HCT116 (cell line): ENCODE measurements at regions not wholly inside any gene's neighbourhood (a gene's known extent, or its start where the extent isn't known, plus 50 kb on each side); places are given as distances from the start of the nearest gene placed in this dataset.

Source experiments
- ATAC-seq: fragments of 200-7000 bp; cut with Tn5 transposase; 2 replicates; pipeline ENCODE4 v1.9.1; 2020; ENCODE audit warnings: mild to moderate bottlenecking, moderate library complexity
- BruUV-seq: library from RNA; stranded (reverse); fragments of 400-500 nt; replicated peaks from 2 replicates; lab custom pipeline; 2021; lab: Mats Ljungman, UMichigan
- CTCF ChIA-PET: fragments of 300-600 bp; sonication (Branson Sonifier 250); formaldehyde crosslinking; loops from one replicate; lab custom pipeline; 2021; ENCODE audit warnings: antibody characterized with exemption; lab: Charles Lee
- POLR2A ChIA-PET: fragments of 300-600, 350-600 bp; sonication (Branson Sonifier 250); formaldehyde crosslinking; loops from one replicate; lab custom pipeline; 2021; ENCODE audit warnings: antibody characterized with exemption; lab: Charles Lee
- RAD21 ChIA-PET, 2 experiments: fragments of 300-600 bp; sonication (Branson Sonifier 250); formaldehyde crosslinking; loops; one replicate each; lab custom pipeline; 2023; ENCODE audit warnings: low total read pairs in 2 of 2; ENCODE audit not compliant: uncharacterized antibody in 2 of 2, unreplicated experiment in 2 of 2, low non-redundant PET in 1 of 2; lab: Charles Lee
- DNase-seq: peaks from one replicate; pipeline ENCODE4 v3.0.0-alpha.2; 2010; ENCODE audit warnings: low read depth, low spot score
- H2AFZ ChIP-seq: fragments of 200-600 bp; shearing (Covaris generic), sonication (generic); 2 replicates; pipeline ENCODE4 v1.6.1; 2017; ENCODE audit warnings: low read depth, mixed run types, mixed read lengths, antibody characterized with exemption, low read length; ENCODE audit not compliant: poor library complexity, severe bottlenecking
- H3K27ac ChIP-seq: 2 replicates; pipeline ENCODE4 v1.5.1; 2012; ENCODE audit warnings: low read depth, low read length
- H3K27me3 ChIP-seq: fragments of 200-600 bp; sonication (generic); 2 replicates; pipeline ENCODE4 v1.6.1; 2016; ENCODE audit warnings: mixed run types, low read length, mixed read lengths; ENCODE audit not compliant: insufficient read depth
- H3K36me3 ChIP-seq, 2 experiments: fragments of 200-500 bp in 1 of 2; fragments of 200-600 bp in 1 of 2; sonication (Bioruptor generic) in 1 of 2; sonication (generic) in 1 of 2; 2 replicates each; pipeline versions ENCODE4 v1.5.1 to v1.6.1; 2014 to 2016; ENCODE audit warnings: low read length in 2 of 2, inconsistent platforms in 1 of 2, mixed read lengths in 1 of 2, mixed run types in 1 of 2; ENCODE audit not compliant: insufficient read depth in 2 of 2, control insufficient read depth in 1 of 2
- H3K4me1 ChIP-seq, 2 experiments: fragments of 200-600 bp in 1 of 2; sonication (generic) in 1 of 2; 2 replicates each; pipeline versions ENCODE4 v1.5.1 to v1.6.1; 2012 to 2017; ENCODE audit warnings: low read length in 2 of 2, inconsistent platforms in 1 of 2, mild to moderate bottlenecking in 1 of 2, mixed read lengths in 1 of 2, mixed run types in 1 of 2, moderate library complexity in 1 of 2; ENCODE audit not compliant: insufficient read depth in 2 of 2, control insufficient read depth in 1 of 2
- H3K4me2 ChIP-seq: fragments of 200-600 bp; sonication (generic); 2 replicates; pipeline ENCODE4 v1.6.1; 2017; ENCODE audit warnings: mixed run types, low read length, mixed read lengths
- H3K4me3 ChIP-seq, 2 experiments: fragments of 200-600 bp in 1 of 2; sonication (generic) in 1 of 2; replicated peaks in 1 of 2; 2 replicates each; pipeline ENCODE4 v1.5.1; 2011 to 2016; ENCODE audit warnings: low read length in 2 of 2, control low read depth in 1 of 2, low read depth in 1 of 2, mild to moderate bottlenecking in 1 of 2, mixed read lengths in 1 of 2, mixed run types in 1 of 2
- H3K79me2 ChIP-seq: fragments of 200-600 bp; sonication (generic); 2 replicates; pipeline ENCODE4 v1.6.1; 2017; ENCODE audit warnings: mild to moderate bottlenecking, mixed run types, low read length, moderate library complexity, mixed read lengths; ENCODE audit not compliant: insufficient read depth
- H3K9ac ChIP-seq: fragments of 200-600 bp; sonication (generic); 2 replicates; pipeline ENCODE4 v1.6.1; 2016; ENCODE audit warnings: low read length, mixed read lengths
- H3K9me2 ChIP-seq: fragments of 200-600 bp; sonication (generic), shearing (Covaris generic); 2 replicates; pipeline ENCODE4 v1.6.1; 2017; ENCODE audit warnings: mixed run types, mild to moderate bottlenecking, moderate library complexity; ENCODE audit not compliant: insufficient read depth
- H3K9me3 ChIP-seq, 2 experiments: fragments of 200-500 bp in 1 of 2; fragments of 200-600 bp in 1 of 2; sonication (Bioruptor generic) in 1 of 2; sonication (generic) in 1 of 2; 2 replicates each; pipeline ENCODE4 v1.6.1; 2014 to 2017; ENCODE audit warnings: low read length in 2 of 2, mixed read lengths in 2 of 2, inconsistent platforms in 1 of 2, low read depth in 1 of 2, mild to moderate bottlenecking in 1 of 2, mixed run types in 1 of 2, moderate library complexity in 1 of 2; ENCODE audit not compliant: control insufficient read depth in 1 of 2, insufficient read depth in 1 of 2
- H4K20me1 ChIP-seq: fragments of 200-600 bp; sonication (generic), shearing (Covaris generic); 2 replicates; pipeline ENCODE4 v1.6.1; 2017; ENCODE audit warnings: mixed run types, mild to moderate bottlenecking, moderate library complexity; ENCODE audit not compliant: insufficient read depth
- CBX3 ChIP-seq: IDR thresholded peaks from 2 replicates; pipeline ENCODE4 v1.6.1; 2012; ENCODE audit warnings: low read depth
- CEBPB ChIP-seq: IDR thresholded peaks from 2 replicates; pipeline ENCODE4 v1.6.1; 2012; ENCODE audit warnings: low read depth
- EGR1 ChIP-seq: IDR thresholded peaks from 2 replicates; pipeline ENCODE4 v1.6.1; 2012; ENCODE audit warnings: low read depth
- ELF1 ChIP-seq: IDR thresholded peaks from 2 replicates; pipeline ENCODE4 v1.6.1; 2012; ENCODE audit warnings: low read depth, borderline replicate concordance
- EZH2 ChIP-seq: fragments of 200-600 bp; sonication (generic); IDR thresholded peaks from 2 replicates; pipeline ENCODE4 v1.6.1; 2017; ENCODE audit warnings: antibody characterized with exemption, mixed run types
- EZH2phosphoT487 ChIP-seq: fragments of 200-600 bp; IDR thresholded peaks from 2 replicates; pipeline ENCODE4 v1.6.1; 2018; ENCODE audit warnings: antibody characterized with exemption, borderline replicate concordance
- FOSL1 ChIP-seq: IDR thresholded peaks from 2 replicates; pipeline ENCODE4 v1.6.1; 2012; ENCODE audit warnings: low read depth
- JUND ChIP-seq: IDR thresholded peaks from 2 replicates; pipeline ENCODE4 v1.6.1; 2012
- MAX ChIP-seq: IDR thresholded peaks from 2 replicates; pipeline ENCODE4 v1.6.1; 2012
- POLR2A ChIP-seq: IDR thresholded peaks from 2 replicates; pipeline ENCODE4 v1.7.0; 2011; ENCODE audit warnings: borderline replicate concordance; ENCODE audit not compliant: insufficient read depth, insufficient read length; ENCODE audit errors: extremely low read depth
- POLR2AphosphoS5 ChIP-seq: IDR thresholded peaks from 2 replicates; pipeline ENCODE4 v1.6.1; 2011; ENCODE audit warnings: mild to moderate bottlenecking, low read depth, low read length, moderate library complexity
- RAD21 ChIP-seq: IDR thresholded peaks from 2 replicates; pipeline ENCODE4 v1.6.1; 2012; ENCODE audit warnings: low read depth, mild to moderate bottlenecking
- REST ChIP-seq: IDR thresholded peaks from 2 replicates; pipeline ENCODE4 v1.6.1; 2012; ENCODE audit warnings: low read depth
- SIN3A ChIP-seq: IDR thresholded peaks from 2 replicates; pipeline ENCODE4 v1.6.1; 2012; ENCODE audit warnings: low read depth
- TCF7L2 ChIP-seq: IDR thresholded peaks from 2 replicates; pipeline ENCODE4 v1.7.0; 2011; ENCODE audit warnings: borderline replicate concordance, inconsistent platforms; ENCODE audit not compliant: insufficient read depth, insufficient read length; ENCODE audit errors: extremely low read depth
- YY1 ChIP-seq: IDR thresholded peaks from 2 replicates; pipeline ENCODE4 v1.6.1; 2011; ENCODE audit warnings: low read length, low read depth, moderate library complexity, mild to moderate bottlenecking; ENCODE audit not compliant: insufficient replicate concordance; ENCODE audit errors: extremely low read depth
- intact Hi-C: fragments of 100-400 bp; cut with micrococcal nuclease; formaldehyde crosslinking; loops from 2 replicates; pipeline ENCODE4 v1.10.0; 2022
- TF ChIP-seq, protein P1 (sequence below), 3 experiments: fragments of 200-600 bp in 1 of 3; sonication (generic) in 1 of 3; IDR thresholded peaks in 2 of 3; conservative IDR thresholded peaks in 1 of 3; 2 replicates each; pipeline ENCODE4 v1.5.1; 2012 to 2017; ENCODE audit warnings: low read depth in 2 of 3, low read length in 2 of 3, antibody characterized with exemption in 1 of 3, borderline replicate concordance in 1 of 3, control low read depth in 1 of 3, mild to moderate bottlenecking in 1 of 3, mixed read lengths in 1 of 3, mixed run types in 1 of 3, moderate library complexity in 1 of 3; ENCODE audit not compliant: insufficient read depth in 1 of 3
- TF ChIP-seq, protein P2 (sequence below): IDR thresholded peaks from 2 replicates; pipeline ENCODE4 v1.6.1; 2012

- RAD21 ChIA-PET, result no interaction called here
Measured at GRCh38 chr2:58853420-58853819, 612.3 kb upstream of the FANCL start.

More at GRCh38 chr2:58853420-58853819, 612.3 kb upstream of the FANCL start:
- no TSS peak for BruUV-seq
- TF ChIP-seq, protein P1, sequence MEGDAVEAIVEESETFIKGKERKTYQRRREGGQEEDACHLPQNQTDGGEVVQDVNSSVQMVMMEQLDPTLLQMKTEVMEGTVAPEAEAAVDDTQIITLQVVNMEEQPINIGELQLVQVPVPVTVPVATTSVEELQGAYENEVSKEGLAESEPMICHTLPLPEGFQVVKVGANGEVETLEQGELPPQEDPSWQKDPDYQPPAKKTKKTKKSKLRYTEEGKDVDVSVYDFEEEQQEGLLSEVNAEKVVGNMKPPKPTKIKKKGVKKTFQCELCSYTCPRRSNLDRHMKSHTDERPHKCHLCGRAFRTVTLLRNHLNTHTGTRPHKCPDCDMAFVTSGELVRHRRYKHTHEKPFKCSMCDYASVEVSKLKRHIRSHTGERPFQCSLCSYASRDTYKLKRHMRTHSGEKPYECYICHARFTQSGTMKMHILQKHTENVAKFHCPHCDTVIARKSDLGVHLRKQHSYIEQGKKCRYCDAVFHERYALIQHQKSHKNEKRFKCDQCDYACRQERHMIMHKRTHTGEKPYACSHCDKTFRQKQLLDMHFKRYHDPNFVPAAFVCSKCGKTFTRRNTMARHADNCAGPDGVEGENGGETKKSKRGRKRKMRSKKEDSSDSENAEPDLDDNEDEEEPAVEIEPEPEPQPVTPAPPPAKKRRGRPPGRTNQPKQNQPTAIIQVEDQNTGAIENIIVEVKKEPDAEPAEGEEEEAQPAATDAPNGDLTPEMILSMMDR (IDR thresholded peaks at IDR 0.05 in 2 of 3, conservative IDR thresholded peaks at IDR 0.05 in 1 of 3; ENCODE audit: borderline replicate concordance in 1 of 3, insufficient read depth in 1 of 3, low read depth in 2 of 3, low read length in 2 of 3), result no peak
- TF ChIP-seq CBX3 (no peak), POLR2A (no peak), YY1 (no peak), EZH2 (no peak), REST (no peak), EZH2phosphoT487 (no peak), RAD21 (no peak), SIN3A (no peak), MAX (no peak), JUND (no peak), EGR1 (no peak), FOSL1 (no peak), TCF7L2 (no peak), POLR2AphosphoS5 (no peak), CEBPB (no peak), ELF1 (no peak)
- TF ChIP-seq, protein P2, sequence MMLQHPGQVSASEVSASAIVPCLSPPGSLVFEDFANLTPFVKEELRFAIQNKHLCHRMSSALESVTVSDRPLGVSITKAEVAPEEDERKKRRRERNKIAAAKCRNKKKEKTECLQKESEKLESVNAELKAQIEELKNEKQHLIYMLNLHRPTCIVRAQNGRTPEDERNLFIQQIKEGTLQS, result no peak
- no peak overlapping the region for H3K27ac ChIP-seq
- H3K4me1 ChIP-seq, result no peaks in the 10 kb centered on the region
- H3K9me2 ChIP-seq, result no peaks in the 10 kb centered on the region
- CTCF ChIA-PET, result no interaction called here
- no peak overlapping the region for H2AFZ ChIP-seq
- H4K20me1 ChIP-seq, result no peaks in the 10 kb centered on the region; the same call in 1 of the 2 replicates
- no peaks in the 10 kb centered on the region for H3K9me3 ChIP-seq
- no peak overlapping the region for H3K9ac ChIP-seq
- DNase-seq (no peak), ATAC-seq (no peak)
- no peaks in the 10 kb centered on the region for H3K36me3 ChIP-seq
- intact Hi-C loops, result no loop called here
- POLR2A ChIA-PET, result no interaction called here
- H3K4me2 ChIP-seq, result no peak overlapping the region
- peaks cover 16% of the 10 kb centered on the region; the same call in 1 of the 2 replicates for H3K27me3 ChIP-seq
- H3K79me2 ChIP-seq, result no peaks in the 10 kb centered on the region
- no peak overlapping the region for H3K4me3 ChIP-seq
